Activated CD4-positive, alpha-beta T cell treated with anti-CD3 and anti-CD28 coated beads, Interleukin-2, amount 10 ng/mL, durations not matched to agents 24 days and 14 days (primary cell): ENCODE measurements at regions not wholly inside any gene's neighbourhood (a gene's known extent, or its start where the extent isn't known, plus 50 kb on each side); places are given as distances from the start of the nearest gene placed in this dataset.

Experiments
- DNase-seq: peaks from one replicate; pipeline ENCODE4 v3.0.0; 2022
- H3K27ac Mint-ChIP-seq: one replicate; pipeline ENCODE4 v1.8.0; 2022; ENCODE audit warnings: mild to moderate bottlenecking, mixed read lengths
- H3K27me3 Mint-ChIP-seq: one replicate; pipeline ENCODE4 v1.8.0; 2022; ENCODE audit warnings: mixed read lengths
- H3K36me3 Mint-ChIP-seq: one replicate; pipeline ENCODE4 v1.8.0; 2022; ENCODE audit warnings: low read depth, mild to moderate bottlenecking, mixed read lengths
- H3K4me1 Mint-ChIP-seq: one replicate; pipeline ENCODE4 v1.8.0; 2021; ENCODE audit warnings: mixed read lengths
- H3K4me3 Mint-ChIP-seq: one replicate; pipeline ENCODE4 v1.8.0; 2022; ENCODE audit warnings: mild to moderate bottlenecking, moderate library complexity, mixed read lengths
- H3K9me3 Mint-ChIP-seq: one replicate; pipeline ENCODE4 v1.8.0; 2021; ENCODE audit warnings: mixed read lengths
- intact Hi-C: fragments of 100-400 bp; cut with micrococcal nuclease; formaldehyde crosslinking; loops from one replicate; pipeline ENCODE4 v1.15.1; 2023

- H3K36me3 Mint-ChIP-seq: no peaks in the 10 kb centered on the region
- intact Hi-C loops: no loop called here
- H3K4me1 Mint-ChIP-seq: no peaks in the 10 kb centered on the region
- no peak overlapping the region for H3K4me3 Mint-ChIP-seq
- no peak overlapping the region for H3K27ac Mint-ChIP-seq
- no peaks in the 10 kb centered on the region for H3K27me3 Mint-ChIP-seq
- H3K9me3 Mint-ChIP-seq: no peaks in the 10 kb centered on the region
- DNase-seq: no peak
These were observed 529.0 kb upstream of the CDH5 start for GRCh38 chr16:65837464-65837863.

DNA sequence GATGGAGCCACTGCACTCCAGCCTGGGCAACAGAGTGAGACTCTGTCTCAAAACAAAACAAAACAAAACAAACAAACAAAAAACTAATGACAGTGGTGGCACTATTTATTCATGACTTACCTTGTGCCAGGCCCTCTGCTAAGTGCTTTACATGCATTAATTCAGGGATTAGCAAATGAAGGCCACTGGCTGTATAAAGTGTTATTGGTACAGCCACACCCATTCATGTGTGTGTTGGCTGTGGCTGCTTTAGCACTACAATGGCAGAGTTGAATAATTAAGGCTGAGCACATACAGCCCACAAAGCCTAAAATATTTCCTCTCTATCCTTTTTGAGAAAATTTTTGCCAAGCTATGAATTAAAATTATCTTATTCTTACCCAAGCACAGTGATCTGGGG, 531.8 kb upstream of the CDH5 start:
- no peaks in the 10 kb centered on the region for H3K36me3 Mint-ChIP-seq
- H3K9me3 Mint-ChIP-seq: no peaks in the 10 kb centered on the region
- no peak overlapping the region for H3K27ac Mint-ChIP-seq
- H3K27me3 Mint-ChIP-seq: no peaks in the 10 kb centered on the region
- intact Hi-C loops: no loop called here
- H3K4me3 Mint-ChIP-seq: no peak overlapping the region
- no peaks in the 10 kb centered on the region for H3K4me1 Mint-ChIP-seq
- DNase-seq: no peak

- Mint-ChIP-seq H3K27ac (no peak overlapping the region), H3K27me3 (no peaks in the 10 kb centered on the region), H3K4me3 (no peak overlapping the region), H3K9me3 (no peaks in the 10 kb centered on the region), H3K4me1 (no peaks in the 10 kb centered on the region), H3K36me3 (no peaks in the 10 kb centered on the region)
- intact Hi-C loops: no loop called here
- no peak for DNase-seq
These were observed 533.2 kb upstream of the CDH5 start for GRCh38 chr16:65833171-65833871.

- Mint-ChIP-seq H3K4me3 (no peak overlapping the region), H3K9me3 (peaks cover 3% of the 10 kb centered on the region), H3K4me1 (no peaks in the 10 kb centered on the region), H3K27ac (no peak overlapping the region), H3K36me3 (no peaks in the 10 kb centered on the region), H3K27me3 (no peaks in the 10 kb centered on the region)
- no peak for DNase-seq
- intact Hi-C loops: no loop called here
These were observed 533.8 kb upstream of the CDH5 start for GRCh38 chr16:65832679-65833078.

DNA sequence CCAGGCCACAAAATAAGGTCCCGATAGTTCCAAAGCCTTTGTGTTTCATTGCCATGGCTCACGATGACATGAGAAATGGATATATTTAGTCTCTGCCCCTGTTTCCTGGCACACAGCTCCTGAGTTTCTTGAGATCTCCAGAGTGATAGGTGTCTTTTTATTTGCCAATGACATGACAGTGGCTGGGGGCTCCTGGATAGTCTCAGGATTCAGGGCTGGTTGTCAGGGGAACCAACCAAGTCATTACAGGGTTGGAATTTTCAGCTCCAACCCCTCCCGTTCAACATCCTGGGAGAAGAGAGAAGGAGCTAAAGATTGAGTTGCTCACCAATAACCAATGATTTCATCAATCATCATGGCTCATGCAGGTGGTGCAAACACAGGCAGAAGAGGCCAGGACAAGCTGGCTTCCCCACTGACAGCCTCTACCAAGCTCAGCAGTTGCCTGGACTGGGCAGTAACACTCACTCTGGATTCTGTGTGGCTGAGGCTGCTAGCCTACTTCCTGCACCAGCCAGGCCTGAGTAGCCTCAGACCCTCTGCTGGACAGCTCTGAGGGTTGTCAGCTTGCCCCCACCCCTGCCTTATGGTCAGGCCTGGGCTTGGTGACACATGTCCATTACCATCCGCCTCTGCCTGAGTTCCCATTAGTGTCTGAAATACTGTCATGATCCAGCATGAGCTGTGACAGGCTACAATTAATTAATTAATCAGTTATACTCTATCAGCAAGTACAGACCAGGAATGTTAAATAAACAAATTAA, 534.4 kb upstream of the CDH5 start:
- intact Hi-C loops: no loop called here
- no peaks in the 10 kb centered on the region for H3K27me3 Mint-ChIP-seq
- no peaks in the 10 kb centered on the region for H3K36me3 Mint-ChIP-seq
- H3K27ac Mint-ChIP-seq: no peak overlapping the region
- DNase-seq: no peak
- H3K4me1 Mint-ChIP-seq: no peaks in the 10 kb centered on the region
- H3K9me3 Mint-ChIP-seq: peaks cover 3% of the 10 kb centered on the region
- no peak overlapping the region for H3K4me3 Mint-ChIP-seq

- Mint-ChIP-seq H3K27me3 (no peaks in the 10 kb centered on the region), H3K36me3 (no peaks in the 10 kb centered on the region), H3K4me3 (no peak overlapping the region), H3K27ac (no peak overlapping the region), H3K9me3 (peaks cover 3% of the 10 kb centered on the region), H3K4me1 (no peaks in the 10 kb centered on the region)
- intact Hi-C loops: no loop called here
- no peak for DNase-seq
These were observed 537.4 kb upstream of the CDH5 start for GRCh38 chr16:65829076-65829475.

DNA sequence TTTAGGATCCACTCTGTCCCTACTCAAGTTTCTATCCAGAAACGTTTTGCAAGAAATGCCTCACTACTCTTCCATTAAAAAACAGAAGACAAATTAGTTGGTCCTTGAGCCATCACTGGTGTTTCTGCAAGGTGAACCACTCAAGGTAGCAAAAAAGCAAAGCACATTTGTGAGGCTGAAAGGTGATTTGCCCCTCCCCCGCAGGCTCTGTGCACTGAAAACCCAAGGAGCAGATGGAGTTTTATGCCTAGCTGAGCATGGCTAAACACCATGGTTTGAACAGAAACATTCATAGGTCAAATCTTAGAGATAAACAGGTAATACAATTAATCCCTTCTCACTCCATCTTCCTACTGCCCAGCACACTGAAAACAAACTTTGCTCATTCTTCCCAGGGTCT, 538.2 kb upstream of the CDH5 start:
- Mint-ChIP-seq H3K4me1 (no peaks in the 10 kb centered on the region), H3K9me3 (peaks cover 5% of the 10 kb centered on the region), H3K36me3 (no peaks in the 10 kb centered on the region), H3K27ac (no peak overlapping the region), H3K4me3 (no peak overlapping the region), H3K27me3 (no peaks in the 10 kb centered on the region)
- DNase-seq: no peak
- intact Hi-C loops: no loop called here

GRCh38 chr16:65827231-65827630, 539.3 kb upstream of the CDH5 start:
- intact Hi-C loops: no loop called here
- no peak overlapping the region for H3K4me3 Mint-ChIP-seq
- no peak overlapping the region for H3K27ac Mint-ChIP-seq
- H3K4me1 Mint-ChIP-seq: no peaks in the 10 kb centered on the region
- H3K27me3 Mint-ChIP-seq: no peaks in the 10 kb centered on the region
- no peaks in the 10 kb centered on the region for H3K36me3 Mint-ChIP-seq
- H3K9me3 Mint-ChIP-seq: peaks cover 5% of the 10 kb centered on the region
- no peak for DNase-seq

DNA sequence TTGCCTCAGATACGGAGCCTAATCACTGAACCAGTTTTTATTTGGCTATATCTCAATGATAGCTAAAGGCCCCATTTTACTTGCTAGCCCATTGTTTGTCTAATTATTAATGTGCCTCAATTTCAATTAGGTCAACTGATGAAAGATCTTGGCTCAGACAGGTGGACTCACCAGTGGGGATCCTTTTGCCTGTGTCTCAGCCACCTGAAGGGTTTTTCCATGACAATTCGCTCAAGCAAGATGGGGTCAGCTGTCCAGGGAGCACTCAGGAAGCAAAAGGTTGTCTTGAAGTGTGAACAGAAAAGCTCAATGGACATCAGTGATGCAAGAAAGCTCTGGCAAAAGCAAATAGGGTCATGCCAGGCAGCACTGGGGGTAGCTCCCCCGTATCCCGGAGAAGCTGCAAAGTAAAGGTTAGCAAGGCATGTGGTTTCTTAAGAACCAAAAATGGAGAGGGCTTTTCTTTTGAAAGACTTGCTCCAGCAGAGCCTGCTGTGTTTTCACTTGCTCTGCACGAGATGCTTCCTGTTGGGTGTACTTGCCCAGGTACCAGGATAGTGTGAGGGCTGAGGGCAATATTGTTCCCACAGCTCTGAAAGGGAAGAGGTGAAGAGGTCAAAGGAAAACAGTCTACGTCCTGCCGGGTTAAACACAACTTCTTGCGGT, 541.2 kb upstream of the CDH5 start:
- Mint-ChIP-seq H3K27me3 (no peaks in the 10 kb centered on the region), H3K4me3 (no peak overlapping the region), H3K27ac (no peak overlapping the region), H3K9me3 (peaks cover 5% of the 10 kb centered on the region), H3K4me1 (no peaks in the 10 kb centered on the region), H3K36me3 (no peaks in the 10 kb centered on the region)
- no peak for DNase-seq
- intact Hi-C loops: no loop called here

- no peak for DNase-seq
- H3K36me3 Mint-ChIP-seq: no peaks in the 10 kb centered on the region
- H3K4me1 Mint-ChIP-seq: no peaks in the 10 kb centered on the region
- no peak overlapping the region for H3K27ac Mint-ChIP-seq
- no peak overlapping the region for H3K4me3 Mint-ChIP-seq
- H3K27me3 Mint-ChIP-seq: no peaks in the 10 kb centered on the region
- intact Hi-C loops: no loop called here
- H3K9me3 Mint-ChIP-seq: peaks cover 2% of the 10 kb centered on the region
These were observed 544.3 kb upstream of the CDH5 start for GRCh38 chr16:65822148-65822547.

GRCh38 chr16:65819136-65819898, 547.2 kb upstream of the CDH5 start:
- no peak for DNase-seq
- no peaks in the 10 kb centered on the region for H3K27me3 Mint-ChIP-seq
- intact Hi-C loops: no loop called here
- H3K9me3 Mint-ChIP-seq: peaks cover 2% of the 10 kb centered on the region
- no peaks in the 10 kb centered on the region for H3K4me1 Mint-ChIP-seq
- H3K27ac Mint-ChIP-seq: no peak overlapping the region
- H3K4me3 Mint-ChIP-seq: no peak overlapping the region
- H3K36me3 Mint-ChIP-seq: no peaks in the 10 kb centered on the region

- DNase-seq: no peak
- Mint-ChIP-seq H3K9me3 (no peaks in the 10 kb centered on the region), H3K4me3 (no peak overlapping the region), H3K36me3 (no peaks in the 10 kb centered on the region), H3K27me3 (no peaks in the 10 kb centered on the region), H3K4me1 (no peaks in the 10 kb centered on the region), H3K27ac (no peak overlapping the region)
- intact Hi-C loops: no loop called here
These were observed 548.7 kb upstream of the CDH5 start for GRCh38 chr16:65817799-65818198.

- no peak overlapping the region for H3K4me3 Mint-ChIP-seq
- H3K27me3 Mint-ChIP-seq: no peaks in the 10 kb centered on the region
- H3K4me1 Mint-ChIP-seq: no peaks in the 10 kb centered on the region
- DNase-seq: no peak
- H3K27ac Mint-ChIP-seq: no peak overlapping the region
- H3K9me3 Mint-ChIP-seq: no peaks in the 10 kb centered on the region
- intact Hi-C loops: no loop called here
- H3K36me3 Mint-ChIP-seq: no peaks in the 10 kb centered on the region
These were observed 549.4 kb upstream of the CDH5 start for GRCh38 chr16:65817066-65817465.

- no peaks in the 10 kb centered on the region for H3K27me3 Mint-ChIP-seq
- H3K36me3 Mint-ChIP-seq: no peaks in the 10 kb centered on the region
- no peak overlapping the region for H3K27ac Mint-ChIP-seq
- intact Hi-C loops: no loop called here
- no peaks in the 10 kb centered on the region for H3K9me3 Mint-ChIP-seq
- DNase-seq: no peak
- H3K4me1 Mint-ChIP-seq: no peaks in the 10 kb centered on the region
- no peak overlapping the region for H3K4me3 Mint-ChIP-seq
These were observed 549.9 kb upstream of the CDH5 start for GRCh38 chr16:65816556-65816955.
